ENCODE measurements at regions not wholly inside any gene's neighbourhood (a gene's known extent, or its start where the extent isn't known, plus 50 kb on each side); places are given as distances from the start of the nearest gene placed in this dataset.

DNA sequence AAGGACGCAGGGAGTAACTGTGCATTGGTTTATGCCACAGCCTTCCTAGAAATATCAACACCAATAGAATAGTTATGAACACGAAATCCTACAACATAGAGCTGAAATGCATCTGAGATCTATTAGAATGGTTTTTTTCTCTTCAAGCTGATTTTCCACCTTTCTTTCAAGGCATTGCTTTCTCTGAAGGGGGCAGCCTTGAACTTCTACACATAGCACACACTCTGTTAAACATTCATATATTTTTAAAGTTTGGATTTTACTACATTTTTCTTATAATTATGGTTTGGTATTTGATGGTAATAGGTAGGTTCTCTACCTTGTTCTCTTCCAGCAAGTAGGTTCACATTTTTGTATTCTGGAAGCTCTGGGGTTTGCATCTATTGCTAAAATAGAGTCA is 661.8 kb downstream of the SEMA5A start:
- Mint-ChIP-seq H3K4me1 (ENCODE audit: low read depth, unreplicated experiment) (no peaks in the 10 kb centered on the region), H3K27me3 (ENCODE audit: unreplicated experiment) (no peaks in the 10 kb centered on the region), H3K36me3 (ENCODE audit: unreplicated experiment) (no peaks in the 10 kb centered on the region), H3K9me3 (ENCODE audit: unreplicated experiment) (no peaks in the 10 kb centered on the region), H3K4me3 (ENCODE audit: unreplicated experiment) (no peak overlapping the region), H3K27ac (ENCODE audit: unreplicated experiment) (no peak overlapping the region)
- no peak for DNase-seq
- TF ChIP-seq, protein P1, sequence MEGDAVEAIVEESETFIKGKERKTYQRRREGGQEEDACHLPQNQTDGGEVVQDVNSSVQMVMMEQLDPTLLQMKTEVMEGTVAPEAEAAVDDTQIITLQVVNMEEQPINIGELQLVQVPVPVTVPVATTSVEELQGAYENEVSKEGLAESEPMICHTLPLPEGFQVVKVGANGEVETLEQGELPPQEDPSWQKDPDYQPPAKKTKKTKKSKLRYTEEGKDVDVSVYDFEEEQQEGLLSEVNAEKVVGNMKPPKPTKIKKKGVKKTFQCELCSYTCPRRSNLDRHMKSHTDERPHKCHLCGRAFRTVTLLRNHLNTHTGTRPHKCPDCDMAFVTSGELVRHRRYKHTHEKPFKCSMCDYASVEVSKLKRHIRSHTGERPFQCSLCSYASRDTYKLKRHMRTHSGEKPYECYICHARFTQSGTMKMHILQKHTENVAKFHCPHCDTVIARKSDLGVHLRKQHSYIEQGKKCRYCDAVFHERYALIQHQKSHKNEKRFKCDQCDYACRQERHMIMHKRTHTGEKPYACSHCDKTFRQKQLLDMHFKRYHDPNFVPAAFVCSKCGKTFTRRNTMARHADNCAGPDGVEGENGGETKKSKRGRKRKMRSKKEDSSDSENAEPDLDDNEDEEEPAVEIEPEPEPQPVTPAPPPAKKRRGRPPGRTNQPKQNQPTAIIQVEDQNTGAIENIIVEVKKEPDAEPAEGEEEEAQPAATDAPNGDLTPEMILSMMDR (IDR thresholded peaks at IDR 0.05; ENCODE audit: partially characterized antibody, unreplicated experiment): no peak

GRCh38 chr5:8892926-8893325 is 652.9 kb downstream of the SEMA5A start:
- no peak for DNase-seq

DNA sequence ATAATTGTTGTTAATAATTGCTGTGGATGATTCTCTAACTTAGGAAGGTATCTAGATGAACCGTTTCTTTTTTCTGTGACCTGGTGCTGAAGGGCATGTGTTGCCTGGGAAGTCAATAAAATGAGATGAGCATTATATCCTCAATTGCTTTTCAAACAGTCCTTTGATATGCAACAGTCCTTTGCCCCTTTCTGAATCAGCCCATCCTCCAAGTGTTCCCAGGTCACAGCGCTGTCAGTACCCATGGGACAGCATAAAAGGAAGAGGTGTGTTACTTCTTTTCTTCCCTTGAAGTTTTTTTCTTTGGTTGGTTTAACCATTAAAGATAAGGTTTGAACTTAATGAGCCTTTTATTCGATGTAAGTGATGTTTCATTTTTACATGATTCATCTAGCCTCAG is 651.8 kb downstream of the SEMA5A start:
- Mint-ChIP-seq H3K27me3 (ENCODE audit: unreplicated experiment) (no peaks in the 10 kb centered on the region), H3K4me1 (ENCODE audit: low read depth, unreplicated experiment) (no peaks in the 10 kb centered on the region), H3K4me3 (ENCODE audit: unreplicated experiment) (no peak overlapping the region), H3K27ac (ENCODE audit: unreplicated experiment) (no peak overlapping the region), H3K9me3 (ENCODE audit: unreplicated experiment) (no peaks in the 10 kb centered on the region), H3K36me3 (ENCODE audit: unreplicated experiment) (no peaks in the 10 kb centered on the region)
- TF ChIP-seq, protein P1 (IDR thresholded peaks at IDR 0.05; ENCODE audit: partially characterized antibody, unreplicated experiment): no peak
- no peak for DNase-seq

More at GRCh38 chr5:8892926-8893325, 652.9 kb downstream of the SEMA5A start:
- no peaks in the 10 kb centered on the region for H3K27me3 Mint-ChIP-seq (ENCODE audit: unreplicated experiment)
- no peaks in the 10 kb centered on the region for H3K9me3 Mint-ChIP-seq (ENCODE audit: unreplicated experiment)
- TF ChIP-seq, protein P1 (IDR thresholded peaks at IDR 0.05; ENCODE audit: partially characterized antibody, unreplicated experiment): no peak
- H3K4me1 Mint-ChIP-seq (ENCODE audit: low read depth, unreplicated experiment): no peaks in the 10 kb centered on the region
- no peak overlapping the region for H3K4me3 Mint-ChIP-seq (ENCODE audit: unreplicated experiment)
- no peaks in the 10 kb centered on the region for H3K36me3 Mint-ChIP-seq (ENCODE audit: unreplicated experiment)
- no peak overlapping the region for H3K27ac Mint-ChIP-seq (ENCODE audit: unreplicated experiment)

DNA sequence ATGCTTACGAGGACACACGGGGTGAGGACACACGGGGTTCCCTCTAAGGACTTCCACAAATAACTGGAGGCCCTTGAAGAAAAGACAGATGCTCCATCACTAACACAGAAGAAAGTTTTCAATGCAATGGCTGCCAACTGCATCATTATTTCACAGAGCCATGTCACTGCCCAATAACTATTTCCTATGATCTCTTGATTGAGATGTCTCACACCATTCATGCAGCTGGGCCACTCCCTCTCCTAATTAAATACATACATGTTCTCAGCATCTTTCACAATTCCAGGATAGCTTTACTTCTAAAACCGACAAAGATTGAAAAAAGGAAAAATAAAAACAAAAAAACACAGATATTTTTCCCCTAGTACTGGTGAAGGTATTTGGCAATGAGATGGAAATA is 650.8 kb downstream of the SEMA5A start:
- TF ChIP-seq, protein P1 (IDR thresholded peaks at IDR 0.05; ENCODE audit: partially characterized antibody, unreplicated experiment): no peak
- no peak overlapping the region for H3K27ac Mint-ChIP-seq (ENCODE audit: unreplicated experiment)
- no peak overlapping the region for H3K4me3 Mint-ChIP-seq (ENCODE audit: unreplicated experiment)
- H3K4me1 Mint-ChIP-seq (ENCODE audit: low read depth, unreplicated experiment): no peaks in the 10 kb centered on the region
- no peaks in the 10 kb centered on the region for H3K36me3 Mint-ChIP-seq (ENCODE audit: unreplicated experiment)
- H3K27me3 Mint-ChIP-seq (ENCODE audit: unreplicated experiment): no peaks in the 10 kb centered on the region
- DNase-seq: no peak
- H3K9me3 Mint-ChIP-seq (ENCODE audit: unreplicated experiment): no peaks in the 10 kb centered on the region

- H3K27ac Mint-ChIP-seq (ENCODE audit: unreplicated experiment): no peak overlapping the region
- no peaks in the 10 kb centered on the region for H3K27me3 Mint-ChIP-seq (ENCODE audit: unreplicated experiment)
- no peaks in the 10 kb centered on the region for H3K9me3 Mint-ChIP-seq (ENCODE audit: unreplicated experiment)
- H3K4me3 Mint-ChIP-seq (ENCODE audit: unreplicated experiment): no peak overlapping the region
- no peaks in the 10 kb centered on the region for H3K4me1 Mint-ChIP-seq (ENCODE audit: low read depth, unreplicated experiment)
- no peaks in the 10 kb centered on the region for H3K36me3 Mint-ChIP-seq (ENCODE audit: unreplicated experiment)
- DNase-seq: no peak
- TF ChIP-seq, protein P1 (IDR thresholded peaks at IDR 0.05; ENCODE audit: partially characterized antibody, unreplicated experiment): no peak
These were observed 650.3 kb downstream of the SEMA5A start for GRCh38 chr5:8895599-8895998.
